Gastrocnemius medialis (tissue), 4 donors: ENCODE measurements at regions not wholly inside any gene's neighbourhood (a gene's known extent, or its start where the extent isn't known, plus 50 kb on each side); places are given as distances from the start of the nearest gene placed in this dataset.
A peak's percentile ranks its signal among the peaks of the same experiment; 100 is the strongest.

Experiments
- ATAC-seq, 2 donors: fragments of 150-250 bp; one replicate each; pipeline ENCODE4 v1.9.1; 2016
- DNase-seq, 2 donors: peaks; one replicate each; pipeline ENCODE4 v3.0.0-alpha.2; 2019
- H3K27ac ChIP-seq, 4 donors: fragments of 200-600 bp; sonication (generic); 1 replicate in 1 of 4; 2 replicates in 3 of 4; pipeline ENCODE4 v1.5.1; 2016 to 2018; ENCODE audit warnings: mild to moderate bottlenecking in 2 of 4, moderate library complexity in 1 of 4
- H3K27me3 ChIP-seq, 3 donors: fragments of 200-600 bp; sonication (generic) in 2 of 3; 1 replicate in 1 of 3; 2 replicates in 2 of 3; pipeline versions ENCODE4 v1.5.1 to v1.6.0; 2016 to 2019; ENCODE audit warnings: mild to moderate bottlenecking in 1 of 3, moderate library complexity in 1 of 3
- H3K36me3 ChIP-seq, 2 donors: fragments of 200-600 bp; sonication (generic) in 1 of 2; one replicate each; pipeline ENCODE4 v1.5.1; 2017 to 2018
- H3K4me1 ChIP-seq, 2 donors: fragments of 200-600 bp; sonication (generic) in 1 of 2; one replicate each; pipeline ENCODE4 v1.5.1; 2016 to 2017; ENCODE audit warnings: mild to moderate bottlenecking in 2 of 2
- H3K4me3 ChIP-seq, 4 donors: fragments of 200-600 bp; sonication (generic) in 3 of 4; 1 replicate in 1 of 4; 2 replicates in 3 of 4; pipeline ENCODE4 v1.5.1; 2016 to 2019; ENCODE audit warnings: mild to moderate bottlenecking in 2 of 4
- H3K9me3 ChIP-seq, 3 donors: fragments of 200-600 bp; sonication (generic) in 2 of 3; 1 replicate in 1 of 3; 2 replicates in 2 of 3; pipeline ENCODE4 v1.5.1; 2016 to 2019
- POLR2A ChIP-seq, 2 donors: fragments of 450-650 bp; IDR thresholded peaks; one replicate each; pipeline ENCODE4 v1.6.1; 2017; ENCODE audit warnings: antibody characterized with exemption in 2 of 2, mild to moderate bottlenecking in 2 of 2, moderate library complexity in 2 of 2
- in situ Hi-C, 4 donors: fragments of 200-750 bp; cut with MboI; loops; one replicate each; pipeline versions ENCODE4 v1.15.0 to v1.8.0; 2017; ENCODE audit warnings: low sequenced_read_pairs in 4 of 4
- intact Hi-C: fragments of 100-400 bp; cut with DNase I; formaldehyde crosslinking; loops from one replicate; pipeline ENCODE4 v1.15.1; 2023; ENCODE audit warnings: low total_unique reads
- TF ChIP-seq, protein P1 (sequence below), 5 experiments: fragments of 450-650 bp in 3 of 5; fragments of 200-600 bp in 2 of 5; sonication (generic) in 2 of 5; IDR thresholded peaks in 4 of 5; conservative IDR thresholded peaks in 1 of 5; 1 replicate in 4 of 5; 2 replicates in 1 of 5; pipeline ENCODE4 v1.5.1; 2016 to 2019; ENCODE audit warnings: antibody characterized with exemption in 5 of 5, mild to moderate bottlenecking in 3 of 5, moderate library complexity in 3 of 5

- intact Hi-C loops (no loop called here), in situ Hi-C loops (no loop called here)
- Histone ChIP-seq H3K36me3 (no peaks in the 10 kb centered on the region), H3K9me3 (no peaks in the 10 kb centered on the region), H3K4me3 (no peak overlapping the region), H3K27ac (no peak overlapping the region), H3K27me3 (no peaks in the 10 kb centered on the region), H3K4me1 (no peaks in the 10 kb centered on the region)
- TF ChIP-seq POLR2A (IDR thresholded peaks at IDR 0.05): no peak
- TF ChIP-seq, protein P1, sequence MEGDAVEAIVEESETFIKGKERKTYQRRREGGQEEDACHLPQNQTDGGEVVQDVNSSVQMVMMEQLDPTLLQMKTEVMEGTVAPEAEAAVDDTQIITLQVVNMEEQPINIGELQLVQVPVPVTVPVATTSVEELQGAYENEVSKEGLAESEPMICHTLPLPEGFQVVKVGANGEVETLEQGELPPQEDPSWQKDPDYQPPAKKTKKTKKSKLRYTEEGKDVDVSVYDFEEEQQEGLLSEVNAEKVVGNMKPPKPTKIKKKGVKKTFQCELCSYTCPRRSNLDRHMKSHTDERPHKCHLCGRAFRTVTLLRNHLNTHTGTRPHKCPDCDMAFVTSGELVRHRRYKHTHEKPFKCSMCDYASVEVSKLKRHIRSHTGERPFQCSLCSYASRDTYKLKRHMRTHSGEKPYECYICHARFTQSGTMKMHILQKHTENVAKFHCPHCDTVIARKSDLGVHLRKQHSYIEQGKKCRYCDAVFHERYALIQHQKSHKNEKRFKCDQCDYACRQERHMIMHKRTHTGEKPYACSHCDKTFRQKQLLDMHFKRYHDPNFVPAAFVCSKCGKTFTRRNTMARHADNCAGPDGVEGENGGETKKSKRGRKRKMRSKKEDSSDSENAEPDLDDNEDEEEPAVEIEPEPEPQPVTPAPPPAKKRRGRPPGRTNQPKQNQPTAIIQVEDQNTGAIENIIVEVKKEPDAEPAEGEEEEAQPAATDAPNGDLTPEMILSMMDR (IDR thresholded peaks at IDR 0.05 in 4 of 5, conservative IDR thresholded peaks at IDR 0.05 in 1 of 5): no peak
- no peak for ATAC-seq
- no peak for DNase-seq
Observed at GRCh38 chr12:111107392-111108178, 187.2 kb upstream of the MYL2 start.

- ATAC-seq (no peak), DNase-seq (no peak)
- intact Hi-C loops: no loop called here
- in situ Hi-C loops: no loop called here
- Histone ChIP-seq H3K27me3 (peaks cover 0 to 2% (median 0%) of the 10 kb centered on the region in 3 donors), H3K4me3 (no peak overlapping the region), H3K27ac (no peak overlapping the region), H3K4me1 (no peaks in the 10 kb centered on the region), H3K36me3 (no peaks in the 10 kb centered on the region), H3K9me3 (no peaks in the 10 kb centered on the region)
- TF ChIP-seq, protein P1 (IDR thresholded peaks at IDR 0.05 in 4 of 5, conservative IDR thresholded peaks at IDR 0.05 in 1 of 5): no peak
- no peak for TF ChIP-seq POLR2A (IDR thresholded peaks at IDR 0.05)
Observed at GRCh38 chr12:111105294-111105693, 184.9 kb upstream of the MYL2 start.

GRCh38 chr12:111103583-111103982 is 183.2 kb upstream of the MYL2 start:
- H3K4me1 ChIP-seq: no peaks in the 10 kb centered on the region

GRCh38 chr12:111102102-111102739 is 181.8 kb upstream of the MYL2 start:
- DNase-seq (peak in 1 of 2 donors; percentile 31), ATAC-seq (peak in 1 of 2 donors; percentile 30)
- no peak overlapping the region for H3K4me3 ChIP-seq
- H3K27ac ChIP-seq: no peak overlapping the region
- H3K27me3 ChIP-seq: peaks cover 0 to 2% (median 0%) of the 10 kb centered on the region in 3 donors
- no peaks in the 10 kb centered on the region for H3K4me1 ChIP-seq
- intact Hi-C loops (no loop called here), in situ Hi-C loops (no loop called here)
- TF ChIP-seq, protein P1 (IDR thresholded peaks at IDR 0.05 in 4 of 5, conservative IDR thresholded peaks at IDR 0.05 in 1 of 5): no peak
- no peak for TF ChIP-seq POLR2A (IDR thresholded peaks at IDR 0.05)
- no peaks in the 10 kb centered on the region for H3K9me3 ChIP-seq
- no peaks in the 10 kb centered on the region for H3K36me3 ChIP-seq

More at GRCh38 chr12:111103583-111103982, 183.2 kb upstream of the MYL2 start:
- Histone ChIP-seq H3K27me3 (peaks cover 0 to 2% (median 0%) of the 10 kb centered on the region in 3 donors), H3K36me3 (no peaks in the 10 kb centered on the region), H3K4me3 (no peak overlapping the region), H3K9me3 (no peaks in the 10 kb centered on the region), H3K27ac (no peak overlapping the region)
- ATAC-seq (no peak), DNase-seq (no peak)
- intact Hi-C loops (no loop called here), in situ Hi-C loops (no loop called here)
- TF ChIP-seq, protein P1 (IDR thresholded peaks at IDR 0.05 in 4 of 5, conservative IDR thresholded peaks at IDR 0.05 in 1 of 5): no peak
- no peak for TF ChIP-seq POLR2A (IDR thresholded peaks at IDR 0.05)
